ENCODE measurements at regions not wholly inside any gene's neighbourhood (a gene's known extent, or its start where the extent isn't known, plus 50 kb on each side); places are given as distances from the start of the nearest gene placed in this dataset.
"Not testable (repeated sequence)": the region's sequence is repeated elsewhere in the genome, so short reads cannot be mapped to it uniquely, and the experiment has no call there.

GRCh38 chr12:14213542-14213941 is 151.9 kb upstream of the ATF7IP start:
- DNase-seq (ENCODE audit: low spot score) = peak; percentile 7

GRCh38 chr12:14214495-14214894 is 151.0 kb upstream of the ATF7IP start:
- no peak for DNase-seq (ENCODE audit: low spot score)

- DNase-seq (ENCODE audit: low spot score) = not testable (repeated sequence)
Observed at GRCh38 chr12:14215949-14216348, 149.5 kb upstream of the ATF7IP start.

- DNase-seq (ENCODE audit: low spot score) = peak; percentile 35
Observed at GRCh38 chr12:14216405-14217294, 148.8 kb upstream of the ATF7IP start.

GRCh38 chr12:14219156-14219555 is 146.3 kb upstream of the ATF7IP start:
- DNase-seq (ENCODE audit: low spot score) = no peak

- not testable (repeated sequence) for DNase-seq (ENCODE audit: low spot score)
Observed at GRCh38 chr12:14219670-14220069, 145.8 kb upstream of the ATF7IP start.

- DNase-seq (ENCODE audit: low spot score) = no peak
Observed at GRCh38 chr12:14225064-14225463, 140.4 kb upstream of the ATF7IP start.

- DNase-seq (ENCODE audit: low spot score) = not testable (repeated sequence)
Observed at GRCh38 chr12:14235176-14235575, 130.3 kb upstream of the ATF7IP start.

GRCh38 chr12:14236641-14237040 is 128.8 kb upstream of the ATF7IP start:
- not testable (repeated sequence) for DNase-seq (ENCODE audit: low spot score)

GRCh38 chr12:14238221-14238792 is 127.2 kb upstream of the ATF7IP start:
- peak; percentile 35 for DNase-seq (ENCODE audit: low spot score)

- peak; percentile 50 for DNase-seq (ENCODE audit: low spot score)
Observed at GRCh38 chr12:14239350-14239934, 126.0 kb upstream of the ATF7IP start.

GRCh38 chr12:14239935-14240872 is 125.3 kb upstream of the ATF7IP start:
- DNase-seq (ENCODE audit: low spot score) = peak; percentile 48

GRCh38 chr12:14240873-14241220 is 124.6 kb upstream of the ATF7IP start:
- DNase-seq (ENCODE audit: low spot score) = no peak

- DNase-seq (ENCODE audit: low spot score) = not testable (repeated sequence)
Observed at GRCh38 chr12:14242825-14243224, 122.7 kb upstream of the ATF7IP start.

GRCh38 chr12:14243941-14244340 is 121.5 kb upstream of the ATF7IP start:
- DNase-seq (ENCODE audit: low spot score) = no peak

GRCh38 chr12:14244876-14245669 is 120.4 kb upstream of the ATF7IP start:
- no peak for DNase-seq (ENCODE audit: low spot score)

GRCh38 chr12:14247166-14247565 is 118.3 kb upstream of the ATF7IP start:
- DNase-seq (ENCODE audit: low spot score) = no peak

GRCh38 chr12:14249368-14249767 is 116.1 kb upstream of the ATF7IP start:
- peak; percentile 38 for DNase-seq (ENCODE audit: low spot score)

- DNase-seq (ENCODE audit: low spot score) = no peak
Observed at GRCh38 chr12:14252697-14253096, 112.8 kb upstream of the ATF7IP start.

GRCh38 chr12:14253496-14253895 is 112.0 kb upstream of the ATF7IP start:
- no peak for DNase-seq (ENCODE audit: low spot score)

- no peak for DNase-seq (ENCODE audit: low spot score)
Observed at GRCh38 chr12:14254781-14255180, 110.7 kb upstream of the ATF7IP start.

Measured in kidney tubule cell (primary cell).